IMR-90 (cell line): ENCODE measurements at regions not wholly inside any gene's neighbourhood (a gene's known extent, or its start where the extent isn't known, plus 50 kb on each side); places are given as distances from the start of the nearest gene placed in this dataset.

Experiments
- BHLHE40 ChIP-seq: fragments of 150-350 bp; IDR thresholded peaks from 2 replicates; pipeline ENCODE4 v1.6.1; 2016; ENCODE audit warnings: mild to moderate bottlenecking, low read depth, low read length
- CEBPB ChIP-seq: IDR thresholded peaks from 2 replicates; pipeline ENCODE4 v1.6.1; 2012; ENCODE audit warnings: low read depth, low read length, improper control_type of control experiment
- CTCF ChIP-seq: conservative IDR thresholded peaks from 2 replicates; pipeline ENCODE4 v1.5.1; 2012; ENCODE audit warnings: mild to moderate bottlenecking, low read depth, low read length, improper control_type of control experiment
- ELK1 ChIP-seq: fragments of 150-350 bp; IDR thresholded peaks from 2 replicates; pipeline ENCODE4 v1.6.1; 2016; ENCODE audit warnings: low read depth, mild to moderate bottlenecking, low read length, moderate library complexity, borderline replicate concordance
- MAFK ChIP-seq: IDR thresholded peaks from 2 replicates; pipeline ENCODE4 v1.6.1; 2012; ENCODE audit warnings: low read depth, low read length, improper control_type of control experiment
- MAZ ChIP-seq: IDR thresholded peaks from 2 replicates; pipeline ENCODE4 v1.6.1; 2012; ENCODE audit warnings: low read depth, mild to moderate bottlenecking, low read length, improper control_type of control experiment, moderate library complexity, borderline replicate concordance
- MXI1 ChIP-seq: IDR thresholded peaks from 2 replicates; pipeline ENCODE4 v1.6.1; 2012; ENCODE audit warnings: low read depth, mild to moderate bottlenecking, low read length, moderate library complexity, borderline replicate concordance
- NFE2L2 ChIP-seq: fragments of 150-350 bp; IDR thresholded peaks from 2 replicates; pipeline ENCODE4 v1.6.1; 2016; ENCODE audit warnings: low read depth, mild to moderate bottlenecking, low read length
- POLR2A ChIP-seq: IDR thresholded peaks from 2 replicates; pipeline ENCODE4 v1.6.1; 2012; ENCODE audit warnings: mild to moderate bottlenecking, low read depth, low read length
- RAD21 ChIP-seq: IDR thresholded peaks from 2 replicates; pipeline ENCODE4 v1.6.1; 2012; ENCODE audit warnings: low read length, improper control_type of control experiment
- RCOR1 ChIP-seq: IDR thresholded peaks from 2 replicates; pipeline ENCODE4 v1.6.1; 2012; ENCODE audit warnings: mild to moderate bottlenecking, low read length, improper control_type of control experiment; ENCODE audit not compliant: insufficient replicate concordance
- SMC3 ChIP-seq: fragments of 150-350 bp; IDR thresholded peaks from 2 replicates; pipeline ENCODE4 v1.6.1; 2016; ENCODE audit warnings: low read depth, mild to moderate bottlenecking, antibody characterized with exemption, low read length, moderate library complexity

- TF ChIP-seq CTCF (peak; percentile 27; the same call in 1 of the 2 replicates), MAFK (no peak), MXI1 (no peak), NFE2L2 (no peak), SMC3 (0 out of 2 replicates have a peak, but pooled peaks have one; percentile 21), POLR2A (no peak), CEBPB (no peak), ELK1 (no peak), RAD21 (peak; percentile 24; the same call in 1 of the 2 replicates), MAZ (no peak), BHLHE40 (no peak), RCOR1 (no peak)
These were observed 134.1 kb downstream of the SLC17A6 start for GRCh38 chr11:22472306-22472705.
